ENCODE measurements at regions not wholly inside any gene's neighbourhood (a gene's known extent, or its start where the extent isn't known, plus 50 kb on each side); places are given as distances from the start of the nearest gene placed in this dataset.
"Not testable (repeated sequence)": the region's sequence is repeated elsewhere in the genome, so short reads cannot be mapped to it uniquely, and the experiment has no call there.

DNA sequence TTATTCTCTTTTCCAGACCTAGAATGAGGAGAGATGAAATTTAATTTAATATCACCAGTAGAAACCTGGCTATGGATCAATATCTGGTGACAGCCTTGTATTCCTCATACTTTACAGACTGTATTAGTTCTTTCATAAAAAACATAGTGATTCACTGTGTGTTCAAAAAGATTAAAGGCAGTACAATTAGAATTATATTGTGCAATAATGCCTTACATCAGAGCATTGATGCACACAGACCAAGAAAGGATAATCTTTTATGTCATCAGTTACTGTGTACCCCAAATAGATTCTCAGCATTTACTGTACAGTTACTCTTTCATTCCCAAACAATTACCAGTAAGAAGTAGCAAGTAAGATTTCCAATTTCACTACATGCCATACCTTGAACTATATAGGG lies 260.5 kb upstream of the ANXA10 start:
- no peak for DNase-seq
- Histone ChIP-seq H3K4me3 (ENCODE audit: low read depth, low read length) (no peak overlapping the region), H3K27me3 (replicated peaks) (no peaks in the 10 kb centered on the region), H3K36me3 (replicated peaks) (no peaks in the 10 kb centered on the region), H3K27ac (no peak overlapping the region)
- TF ChIP-seq, protein P1, sequence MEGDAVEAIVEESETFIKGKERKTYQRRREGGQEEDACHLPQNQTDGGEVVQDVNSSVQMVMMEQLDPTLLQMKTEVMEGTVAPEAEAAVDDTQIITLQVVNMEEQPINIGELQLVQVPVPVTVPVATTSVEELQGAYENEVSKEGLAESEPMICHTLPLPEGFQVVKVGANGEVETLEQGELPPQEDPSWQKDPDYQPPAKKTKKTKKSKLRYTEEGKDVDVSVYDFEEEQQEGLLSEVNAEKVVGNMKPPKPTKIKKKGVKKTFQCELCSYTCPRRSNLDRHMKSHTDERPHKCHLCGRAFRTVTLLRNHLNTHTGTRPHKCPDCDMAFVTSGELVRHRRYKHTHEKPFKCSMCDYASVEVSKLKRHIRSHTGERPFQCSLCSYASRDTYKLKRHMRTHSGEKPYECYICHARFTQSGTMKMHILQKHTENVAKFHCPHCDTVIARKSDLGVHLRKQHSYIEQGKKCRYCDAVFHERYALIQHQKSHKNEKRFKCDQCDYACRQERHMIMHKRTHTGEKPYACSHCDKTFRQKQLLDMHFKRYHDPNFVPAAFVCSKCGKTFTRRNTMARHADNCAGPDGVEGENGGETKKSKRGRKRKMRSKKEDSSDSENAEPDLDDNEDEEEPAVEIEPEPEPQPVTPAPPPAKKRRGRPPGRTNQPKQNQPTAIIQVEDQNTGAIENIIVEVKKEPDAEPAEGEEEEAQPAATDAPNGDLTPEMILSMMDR (IDR thresholded peaks at IDR 0.05; ENCODE audit: low read depth, low read length, missing control alignments), result no peak
- in situ Hi-C loops (cut with HindIII; ENCODE audit: low pct_ligation_motif_present, low sequenced_read_pairs), result no loop called here

DNA sequence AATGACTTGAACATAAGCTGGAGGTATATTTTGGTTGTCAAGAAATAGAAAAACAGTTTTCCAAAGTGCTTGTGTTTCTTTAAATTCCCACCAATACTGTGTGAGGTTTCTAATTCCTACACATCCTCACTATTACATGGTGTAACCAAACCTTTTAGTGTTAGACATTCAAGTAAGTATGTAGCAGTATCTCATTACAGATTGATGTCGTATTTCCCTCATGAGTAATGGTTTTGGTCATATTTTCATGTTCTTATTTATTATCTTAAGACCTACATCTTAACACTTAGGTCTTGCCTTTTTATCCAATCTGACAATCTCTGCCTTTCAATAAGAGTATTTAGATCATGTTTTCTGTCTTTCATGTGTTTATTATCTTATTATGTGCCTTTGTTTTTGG lies 253.7 kb upstream of the ANXA10 start:
- H3K27me3 ChIP-seq (replicated peaks), result no peaks in the 10 kb centered on the region
- no peak for DNase-seq
- TF ChIP-seq, protein P1 (IDR thresholded peaks at IDR 0.05; ENCODE audit: low read depth, low read length, missing control alignments), result no peak
- in situ Hi-C loops (cut with HindIII; ENCODE audit: low pct_ligation_motif_present, low sequenced_read_pairs), result no loop called here
- H3K36me3 ChIP-seq (replicated peaks), result no peaks in the 10 kb centered on the region
- no peak overlapping the region for H3K4me3 ChIP-seq (ENCODE audit: low read depth, low read length)
- no peak overlapping the region for H3K27ac ChIP-seq

DNA sequence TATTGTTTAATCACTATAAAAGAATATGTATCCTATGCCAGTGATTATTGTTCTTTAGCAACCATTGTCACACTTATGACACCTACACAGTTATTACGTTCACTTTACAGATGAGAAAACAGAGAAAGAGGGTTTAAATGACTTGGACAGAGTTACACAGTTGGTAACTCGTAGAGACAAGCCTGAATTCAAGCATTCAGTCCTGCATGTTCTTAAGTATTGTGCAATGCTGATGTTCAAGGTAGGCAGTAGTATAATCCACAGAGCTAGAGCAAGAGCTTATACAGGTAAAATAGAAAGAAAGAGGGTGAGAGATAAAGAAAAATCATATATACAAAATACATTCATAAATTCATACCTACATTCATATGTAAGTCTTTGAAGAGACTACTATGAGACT lies 249.8 kb upstream of the ANXA10 start:
- Histone ChIP-seq H3K4me3 (ENCODE audit: low read depth, low read length) (no peak overlapping the region), H3K36me3 (replicated peaks) (no peaks in the 10 kb centered on the region), H3K27ac (no peak overlapping the region), H3K27me3 (replicated peaks) (no peaks in the 10 kb centered on the region)
- DNase-seq, result no peak
- in situ Hi-C loops (cut with HindIII; ENCODE audit: low pct_ligation_motif_present, low sequenced_read_pairs), result no loop called here
- TF ChIP-seq, protein P1 (IDR thresholded peaks at IDR 0.05; ENCODE audit: low read depth, low read length, missing control alignments), result no peak

DNA sequence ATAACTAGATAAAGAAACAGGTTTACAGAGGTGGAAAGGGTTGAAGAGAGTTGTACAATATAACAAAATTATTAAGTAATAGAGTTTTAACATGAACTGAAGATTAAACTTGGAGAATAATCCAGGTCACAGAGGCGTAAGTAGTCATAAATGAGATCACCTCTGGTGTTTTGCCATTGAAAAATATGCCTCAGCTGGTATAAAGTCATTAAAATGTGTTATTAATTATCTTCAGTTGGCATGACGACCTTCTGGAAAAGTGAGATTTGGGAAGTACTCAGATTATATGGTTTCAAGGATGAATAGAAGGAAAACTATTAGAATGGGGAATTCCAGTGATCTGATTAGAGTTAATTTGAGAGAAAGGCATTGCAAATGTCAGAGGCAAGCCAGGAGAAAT lies 237.5 kb upstream of the ANXA10 start:
- no peaks in the 10 kb centered on the region for H3K36me3 ChIP-seq (replicated peaks)
- TF ChIP-seq, protein P1 (IDR thresholded peaks at IDR 0.05; ENCODE audit: low read depth, low read length, missing control alignments), result no peak
- H3K4me3 ChIP-seq (ENCODE audit: low read depth, low read length), result no peak overlapping the region
- in situ Hi-C loops (cut with HindIII; ENCODE audit: low pct_ligation_motif_present, low sequenced_read_pairs), result no loop called here
- DNase-seq, result no peak
- no peaks in the 10 kb centered on the region for H3K27me3 ChIP-seq (replicated peaks)
- H3K27ac ChIP-seq, result no peak overlapping the region

DNA sequence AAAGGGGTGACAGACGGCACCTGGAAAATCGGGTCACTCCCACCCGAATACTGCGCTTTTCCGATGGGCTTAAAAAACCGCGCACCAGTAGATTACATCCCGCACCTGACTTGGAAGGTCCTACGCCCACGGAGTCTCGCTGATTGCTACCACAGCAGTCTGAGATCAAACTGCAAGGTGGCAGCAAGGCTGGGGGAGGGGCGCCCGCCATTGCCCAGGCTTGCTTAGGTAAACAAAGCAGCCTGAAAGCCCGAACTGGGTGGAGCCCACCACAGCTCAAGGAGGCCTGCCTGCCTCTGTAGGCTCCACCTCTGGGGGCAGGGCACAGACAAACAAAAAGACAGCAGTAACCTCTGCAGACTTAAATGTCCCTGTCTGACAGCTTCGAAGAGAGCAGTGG lies 234.2 kb upstream of the ANXA10 start:
- H3K27me3 ChIP-seq (replicated peaks); DNase-seq; in situ Hi-C loops (cut with HindIII; ENCODE audit: low pct_ligation_motif_present, low sequenced_read_pairs); H3K36me3 ChIP-seq (replicated peaks); H3K4me3 ChIP-seq (ENCODE audit: low read depth, low read length); H3K27ac ChIP-seq: not testable (repeated sequence)

DNA sequence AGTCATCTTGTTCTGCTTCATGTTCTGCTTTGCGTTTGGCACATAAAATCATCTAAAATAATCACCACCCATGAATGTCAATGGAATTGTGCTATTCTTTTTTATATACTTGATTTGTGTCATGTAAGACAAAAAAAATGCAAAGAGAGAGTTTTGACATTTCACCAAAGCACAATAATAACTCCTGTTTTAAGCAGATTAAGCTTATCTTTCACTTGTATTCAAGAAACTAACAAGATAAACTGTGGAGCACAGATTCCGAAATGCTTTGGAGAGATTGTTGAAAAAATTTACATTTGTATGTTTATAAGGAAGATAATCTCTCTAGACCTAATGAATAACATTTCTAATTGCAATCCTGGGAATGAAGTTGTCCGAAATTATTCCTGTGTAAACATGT lies 225.1 kb upstream of the ANXA10 start:
- in situ Hi-C loops (cut with HindIII; ENCODE audit: low pct_ligation_motif_present, low sequenced_read_pairs), result no loop called here
- Histone ChIP-seq H3K4me3 (ENCODE audit: low read depth, low read length) (no peak overlapping the region), H3K36me3 (replicated peaks) (no peaks in the 10 kb centered on the region), H3K27ac (no peak overlapping the region), H3K27me3 (replicated peaks) (no peaks in the 10 kb centered on the region)
- DNase-seq, result no peak
- TF ChIP-seq, protein P1 (IDR thresholded peaks at IDR 0.05; ENCODE audit: low read depth, low read length, missing control alignments), result no peak

All from brain microvascular endothelial cell (primary cell).